Esophagus squamous epithelium (tissue), 4 donors: ENCODE measurements at regions not wholly inside any gene's neighbourhood (a gene's known extent, or its start where the extent isn't known, plus 50 kb on each side); places are given as distances from the start of the nearest gene placed in this dataset.

Source experiments
- CTCF ChIP-seq, 6 experiments: fragments of 450-650 bp in 4 of 6; fragments of 200-600 bp in 2 of 6; sonication (generic) in 2 of 6; IDR thresholded peaks; one replicate each; pipeline ENCODE4 v1.5.1; 2016 to 2019; ENCODE audit warnings: antibody characterized with exemption in 6 of 6, mild to moderate bottlenecking in 4 of 6, moderate library complexity in 4 of 6
- POLR2A ChIP-seq, 4 donors: fragments of 450-650 bp; IDR thresholded peaks; one replicate each; pipeline ENCODE4 v1.6.1; 2017; ENCODE audit warnings: antibody characterized with exemption in 4 of 4, mild to moderate bottlenecking in 4 of 4, moderate library complexity in 3 of 4

- no peak for TF ChIP-seq CTCF (IDR thresholded peaks at IDR 0.05)
- TF ChIP-seq POLR2A (IDR thresholded peaks at IDR 0.05): no peak
Measured at GRCh38 chr15:100786139-100786531, 93.5 kb upstream of the ALDH1A3 start.
